Heart right ventricle (tissue), 16 donors: ENCODE measurements at regions not wholly inside any gene's neighbourhood (a gene's known extent, or its start where the extent isn't known, plus 50 kb on each side); places are given as distances from the start of the nearest gene placed in this dataset.

Experiments
- ATAC-seq, 8 donors: fragments of 200-7000 bp; cut with Tn5 transposase; one replicate each; pipeline ENCODE4 v1.9.1; 2020; ENCODE audit warnings: mild to moderate bottlenecking in 8 of 8, moderate library complexity in 8 of 8, moderate number of reproducible peaks in 1 of 8
- DNase-seq, 2 donors: peaks; one replicate each; pipeline ENCODE4 v3.0.0-alpha.2; 2020
- H3K27ac ChIP-seq, 10 donors: fragments of 200-600 bp; sonication (generic) in 2 of 10; one replicate each; pipeline versions ENCODE4 v1.5.0 to v1.8.0; 2020 to 2022; ENCODE audit warnings: mild to moderate bottlenecking in 3 of 10
- H3K27me3 ChIP-seq, 7 donors: fragments of 200-600 bp; one replicate each; pipeline ENCODE4 v1.8.0; 2021 to 2022; ENCODE audit warnings: mild to moderate bottlenecking in 2 of 7
- H3K36me3 ChIP-seq, 9 donors: fragments of 200-600 bp; sonication (generic) in 1 of 9; one replicate each; pipeline versions ENCODE4 v1.5.0 to v1.8.0; 2020 to 2022; ENCODE audit warnings: mild to moderate bottlenecking in 2 of 9
- H3K4me1 ChIP-seq, 9 donors: fragments of 200-600 bp; sonication (generic) in 1 of 9; one replicate each; pipeline versions ENCODE4 v1.5.0 to v1.8.0; 2020 to 2022; ENCODE audit warnings: mild to moderate bottlenecking in 4 of 9
- H3K4me3 ChIP-seq, 10 donors: fragments of 200-600 bp; sonication (generic) in 2 of 10; one replicate each; pipeline versions ENCODE4 v1.5.0 to v1.8.0; 2020 to 2022; ENCODE audit warnings: mild to moderate bottlenecking in 7 of 10, moderate library complexity in 2 of 10
- H3K9me3 ChIP-seq, 11 donors: fragments of 200-600 bp in 10 of 11; sonication (generic) in 2 of 11; one replicate each; pipeline versions ENCODE4 v1.5.0 to v1.8.0; 2013 to 2022; ENCODE audit warnings: mild to moderate bottlenecking in 2 of 11, control low read depth in 1 of 11, moderate library complexity in 1 of 11
- WGBS, 2 donors: extraction: QIAGEN DNeasy Blood & Tissue Kit; methylation state at CpG; one replicate each; pipeline ENCODE4 v1.1.7; 2013; ENCODE audit warnings: inconsistent platforms in 1 of 2; 5-methylcytosine and 5-hydroxymethylcytosine counted together
- intact Hi-C, 10 donors: fragments of 100-400 bp; cut with DNase I; formaldehyde crosslinking; loops; one replicate each; pipeline versions ENCODE4 v1.11.1 to v1.14.2; 2022
- TF ChIP-seq, protein P1 (sequence below), 9 donors: fragments of 200-600 bp; sonication (generic) in 2 of 9; IDR thresholded peaks; one replicate each; pipeline versions ENCODE4 v1.5.0 to v1.8.0; 2021 to 2022; ENCODE audit warnings: antibody characterized with exemption in 9 of 9, mild to moderate bottlenecking in 5 of 9, moderate library complexity in 1 of 9
- donor health status: Arrhythmogenic right ventricular cardiomyopathy.
- donor health status: ischemic (EF 13 %, LVEDD 7.1; RV severe dilation, severe dysfunction).
- donor health status: healthy with polysubstance abuse.
- donor health status: DM: no; HTN: yes; CAD: no.
- donor health status: DM: no; HTN: no; CAD: no.
- donor health status: ischemic (EF 25% LVEDD 6.9; RV normal size, moderate dysfunction).
- donor health status: ischemic (EF 25% LVEDD 5.7; RV mildly dilated, moderate dysfunction).
- donor health status: healthy.
- donor health status: DM: yes; HTN: yes; CAD: no.
- donor health status: Ischemic cardiomyopathy.
- donor health status: ischemic (EF 35%, LVEDD 5.7; RV mildly dilated, moderate dysfunction).
- donor health status: nonischemic (EF 11% LVEDD 7.7; RV severe dilation, severe dysfunction).
- donor health status: DM: yes; HTN: yes; CAD: no.
- donor health status: PGD.
- donor health status: ischemic (EF 29% LVEDD 5.4; RV normal size, mild dysfunction).
- donor health status: nonischemic (EF 23%, LVEDD 6.1; RV moderate dilation, normal function).

DNA sequence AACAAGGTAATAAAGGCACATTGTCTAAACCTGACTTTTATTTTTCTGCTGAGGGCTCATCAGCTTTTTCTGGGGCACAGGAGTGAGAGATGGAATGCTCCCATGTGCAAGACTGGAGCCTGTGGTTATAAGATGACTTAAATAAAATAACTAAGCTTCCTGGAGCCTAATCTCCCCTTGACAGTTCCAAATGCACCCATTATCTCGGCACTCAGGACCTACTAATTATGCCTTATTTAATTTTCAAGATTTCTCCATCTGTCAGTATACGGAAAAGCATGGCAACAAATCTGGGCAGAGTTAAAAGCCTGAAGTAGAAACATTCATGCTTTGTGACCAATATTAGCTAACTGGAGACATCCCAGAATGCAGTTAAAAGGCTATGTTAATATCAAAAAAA, 416.7 kb upstream of the TEX13C start:
- WGBS, 2 donors: 47 to 69% methylated on average over 2 of the region's 2 CpGs
- Histone ChIP-seq H3K9me3 (no peaks in the 10 kb centered on the region), H3K4me3 (no peak overlapping the region), H3K4me1 (no peaks in the 10 kb centered on the region), H3K27ac (no peak overlapping the region), H3K36me3 (no peaks in the 10 kb centered on the region), H3K27me3 (no peaks in the 10 kb centered on the region)
- intact Hi-C loops: no loop called here
- no peak for ATAC-seq
- TF ChIP-seq, protein P1, sequence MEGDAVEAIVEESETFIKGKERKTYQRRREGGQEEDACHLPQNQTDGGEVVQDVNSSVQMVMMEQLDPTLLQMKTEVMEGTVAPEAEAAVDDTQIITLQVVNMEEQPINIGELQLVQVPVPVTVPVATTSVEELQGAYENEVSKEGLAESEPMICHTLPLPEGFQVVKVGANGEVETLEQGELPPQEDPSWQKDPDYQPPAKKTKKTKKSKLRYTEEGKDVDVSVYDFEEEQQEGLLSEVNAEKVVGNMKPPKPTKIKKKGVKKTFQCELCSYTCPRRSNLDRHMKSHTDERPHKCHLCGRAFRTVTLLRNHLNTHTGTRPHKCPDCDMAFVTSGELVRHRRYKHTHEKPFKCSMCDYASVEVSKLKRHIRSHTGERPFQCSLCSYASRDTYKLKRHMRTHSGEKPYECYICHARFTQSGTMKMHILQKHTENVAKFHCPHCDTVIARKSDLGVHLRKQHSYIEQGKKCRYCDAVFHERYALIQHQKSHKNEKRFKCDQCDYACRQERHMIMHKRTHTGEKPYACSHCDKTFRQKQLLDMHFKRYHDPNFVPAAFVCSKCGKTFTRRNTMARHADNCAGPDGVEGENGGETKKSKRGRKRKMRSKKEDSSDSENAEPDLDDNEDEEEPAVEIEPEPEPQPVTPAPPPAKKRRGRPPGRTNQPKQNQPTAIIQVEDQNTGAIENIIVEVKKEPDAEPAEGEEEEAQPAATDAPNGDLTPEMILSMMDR (IDR thresholded peaks at IDR 0.05): no peak
- no peak for DNase-seq

DNA sequence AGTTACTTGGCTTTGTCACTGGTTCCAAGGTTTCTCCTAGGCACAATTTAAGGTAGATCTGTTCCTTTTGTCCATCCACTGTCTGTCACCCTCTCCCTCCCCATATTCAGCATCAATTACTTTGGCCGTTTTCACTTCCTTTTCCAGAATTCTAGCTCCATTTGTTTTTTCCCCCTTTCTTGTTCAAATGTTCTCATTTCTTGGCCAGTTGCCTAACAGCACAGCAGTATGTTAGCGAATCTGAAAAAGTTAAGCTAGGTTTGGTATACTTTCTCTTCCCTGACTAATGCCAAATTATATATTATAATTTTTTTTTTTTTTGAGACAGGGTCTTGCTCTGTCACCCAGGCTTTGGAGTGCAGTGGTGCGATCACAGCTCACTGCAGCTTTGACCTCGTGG, 409.1 kb upstream of the TEX13C start:
- DNase-seq (no peak), ATAC-seq (no peak)
- intact Hi-C loops: no loop called here
- Histone ChIP-seq H3K4me1 (no peaks in the 10 kb centered on the region), H3K27me3 (no peaks in the 10 kb centered on the region), H3K36me3 (no peaks in the 10 kb centered on the region), H3K4me3 (no peak overlapping the region), H3K27ac (no peak overlapping the region), H3K9me3 (peaks cover 0 to 5% (median 0%) of the 10 kb centered on the region in 11 donors)
- TF ChIP-seq, protein P1 (IDR thresholded peaks at IDR 0.05): no peak
- 67 to 73% methylated on average over 4 of the region's 4 CpGs for WGBS, 2 donors

DNA sequence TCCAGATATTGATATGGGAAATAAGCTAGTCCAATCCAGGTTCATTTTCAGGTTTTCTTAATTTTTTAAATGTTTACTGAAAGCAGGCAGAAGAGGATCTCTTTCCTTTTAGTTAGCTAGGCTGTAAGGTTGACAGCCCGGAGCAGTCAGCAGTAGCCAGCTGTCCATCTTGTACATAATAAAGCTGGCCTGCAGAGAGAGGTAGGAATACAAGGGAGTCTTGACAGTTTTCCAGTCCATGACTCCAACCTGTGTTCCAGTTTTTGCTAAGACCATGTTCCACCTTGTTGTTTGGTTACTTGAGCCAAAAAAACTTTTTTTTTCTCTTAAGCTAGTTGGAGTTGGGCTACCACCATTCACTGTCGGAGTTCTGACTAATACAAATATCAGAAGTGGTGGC, 402.7 kb upstream of the TEX13C start:
- TF ChIP-seq, protein P1 (IDR thresholded peaks at IDR 0.05): no peak
- WGBS, 2 donors: 79 to 90% methylated on average over 2 of the region's 2 CpGs
- H3K36me3 ChIP-seq: no peaks in the 10 kb centered on the region
- no peak overlapping the region for H3K4me3 ChIP-seq
- no peaks in the 10 kb centered on the region for H3K4me1 ChIP-seq
- no peak overlapping the region for H3K27ac ChIP-seq
- H3K27me3 ChIP-seq: no peaks in the 10 kb centered on the region
- no peaks in the 10 kb centered on the region for H3K9me3 ChIP-seq
- DNase-seq (no peak), ATAC-seq (no peak)
- intact Hi-C loops: no loop called here

DNA sequence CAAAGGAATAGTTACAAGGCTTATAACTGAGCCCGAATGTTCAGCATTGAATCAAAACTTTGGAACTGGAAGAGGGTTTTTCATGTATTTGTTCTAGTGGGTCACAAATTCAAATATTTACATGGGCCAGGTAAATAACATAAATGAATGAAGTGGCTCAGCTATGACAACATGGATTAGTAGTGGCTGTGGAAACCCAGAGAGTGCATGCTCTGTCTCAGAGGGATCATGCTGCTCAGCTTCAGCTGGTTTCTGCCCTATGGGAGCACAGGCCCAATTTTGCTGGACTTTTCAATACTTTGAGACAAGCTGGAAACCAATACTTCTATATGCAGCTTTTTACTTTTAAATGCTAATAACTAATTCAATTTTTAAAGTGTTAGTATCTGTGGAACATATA, 394.0 kb upstream of the TEX13C start:
- no peaks in the 10 kb centered on the region for H3K4me1 ChIP-seq
- DNase-seq (no peak), ATAC-seq (no peak)
- H3K4me3 ChIP-seq: no peak overlapping the region
- H3K9me3 ChIP-seq: no peaks in the 10 kb centered on the region
- H3K27ac ChIP-seq: no peak overlapping the region
- no peaks in the 10 kb centered on the region for H3K27me3 ChIP-seq
- intact Hi-C loops: no loop called here
- TF ChIP-seq, protein P1 (IDR thresholded peaks at IDR 0.05): no peak
- 65 to 95% methylated on average over 1 of the region's 1 CpG for WGBS, 2 donors
- no peaks in the 10 kb centered on the region for H3K36me3 ChIP-seq

DNA sequence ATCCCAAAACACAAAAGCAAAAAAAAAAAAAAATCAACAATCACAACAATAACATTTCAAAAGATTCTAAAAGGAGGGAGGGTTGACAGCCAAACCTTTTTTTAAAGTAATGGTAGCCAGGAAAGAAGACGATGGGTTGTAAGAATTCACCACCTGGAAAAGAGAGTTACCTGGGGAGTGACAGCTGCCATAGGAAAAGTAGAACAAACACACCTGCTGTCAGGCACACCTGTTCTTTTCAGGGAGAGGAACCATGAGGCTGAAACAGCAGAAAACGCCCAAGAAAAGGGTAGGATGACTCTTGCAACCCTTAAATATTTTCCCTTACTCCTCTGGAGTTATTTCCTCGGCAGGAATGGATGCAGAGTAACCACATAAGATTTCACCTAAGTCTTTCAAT, 388.4 kb upstream of the TEX13C start:
- Histone ChIP-seq H3K36me3 (no peaks in the 10 kb centered on the region), H3K4me1 (no peaks in the 10 kb centered on the region), H3K27ac (no peak overlapping the region), H3K4me3 (no peak overlapping the region), H3K9me3 (no peaks in the 10 kb centered on the region), H3K27me3 (no peaks in the 10 kb centered on the region)
- intact Hi-C loops: no loop called here
- ATAC-seq (no peak), DNase-seq (no peak)
- TF ChIP-seq, protein P1 (IDR thresholded peaks at IDR 0.05): no peak
- WGBS, 2 donors: 65 to 68% methylated on average over 3 of the region's 3 CpGs
